ENCODE measurements at regions not wholly inside any gene's neighbourhood (a gene's known extent, or its start where the extent isn't known, plus 50 kb on each side); places are given as distances from the start of the nearest gene placed in this dataset.

DNA sequence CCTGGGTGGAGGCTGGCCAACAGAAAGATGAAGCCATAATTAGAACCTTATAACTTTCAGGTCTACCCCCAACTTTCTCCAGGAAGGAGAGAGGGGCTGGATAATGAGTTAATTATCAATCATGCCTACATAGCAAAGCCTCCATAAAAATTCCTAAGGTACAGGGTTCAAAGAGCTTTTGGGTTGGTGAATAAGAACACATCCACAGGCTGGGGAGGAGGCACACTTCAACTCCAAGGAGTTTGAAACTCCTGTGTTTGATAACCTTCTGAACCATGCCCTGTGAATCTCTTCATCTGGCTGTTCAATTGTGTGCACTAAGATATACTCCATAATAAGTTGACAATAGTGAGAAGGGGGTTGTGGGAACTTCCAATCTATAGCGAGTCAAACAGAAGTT, 552.3 kb downstream of the TDRD15 start:
- no peak for TF ChIP-seq ZNF274 (IDR thresholded peaks at IDR 0.05; ENCODE audit: low read depth, low read length)
- no peak for TF ChIP-seq YY1 (IDR thresholded peaks at IDR 0.05; ENCODE audit: insufficient read depth, insufficient read length)
